Limb (tissue), 2 donors: ENCODE measurements at regions not wholly inside any gene's neighbourhood (a gene's known extent, or its start where the extent isn't known, plus 50 kb on each side); places are given as distances from the start of the nearest gene placed in this dataset.

ENCODE experiments used
- DNase-seq, 2 donors: peaks; one replicate each; pipeline ENCODE4 v3.0.0-alpha.2; 2016; ENCODE audit errors: extremely low spot score in 2 of 2

DNA sequence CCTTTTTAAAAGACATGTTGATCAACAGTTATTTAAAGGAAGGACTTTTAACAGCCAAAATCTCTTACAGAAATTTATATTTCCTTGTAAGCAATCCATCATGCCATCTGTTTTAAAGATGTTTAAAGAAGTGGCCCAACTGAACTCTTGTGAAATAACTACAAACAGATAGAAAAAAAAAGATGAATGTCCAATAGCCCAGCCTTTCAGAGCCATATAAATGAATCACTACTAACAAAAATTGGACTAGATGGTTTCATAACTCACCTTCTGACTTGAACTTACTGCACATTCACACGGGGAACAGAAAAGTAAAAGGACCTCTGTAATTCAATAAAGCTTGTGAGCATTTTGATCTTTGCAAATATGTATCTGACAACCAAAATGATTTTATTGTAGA, 319.0 kb upstream of the CHAC2 start:
- no peak for DNase-seq

GRCh38 chr2:53448086-53448485, 319.5 kb upstream of the CHAC2 start:
- no peak for DNase-seq

DNA sequence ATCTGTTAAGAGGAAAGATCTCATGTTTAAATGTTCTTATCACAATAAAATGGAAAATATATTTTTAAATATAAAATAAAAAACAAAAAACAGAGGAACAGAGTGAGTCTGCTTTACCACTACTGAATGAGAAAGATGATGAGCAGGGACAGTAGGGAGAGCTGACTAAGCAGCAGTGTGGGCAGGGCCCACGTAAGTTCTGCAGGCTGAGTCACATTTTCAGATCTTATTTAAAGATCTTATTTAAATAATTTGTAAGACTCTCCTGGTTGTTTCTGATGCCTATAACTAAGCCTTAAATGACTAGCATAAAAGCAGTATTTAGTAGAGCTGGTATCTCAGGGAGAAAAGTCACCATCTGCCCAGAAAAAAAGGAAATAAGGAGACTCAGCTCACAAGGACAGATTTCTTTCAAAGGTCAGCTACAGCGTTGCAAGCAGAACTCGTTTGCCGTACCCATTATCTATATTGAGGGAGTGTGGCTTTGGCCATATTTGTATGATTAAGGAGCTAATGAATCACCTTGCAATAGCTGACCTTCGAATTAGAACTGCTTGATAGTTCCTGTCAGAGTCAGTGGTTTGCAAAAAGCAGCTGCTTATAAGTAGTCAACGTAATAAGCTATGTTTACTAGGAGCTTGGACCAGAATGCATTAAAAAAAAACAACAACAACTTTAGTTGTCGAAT, 322.1 kb upstream of the CHAC2 start:
- no peak for DNase-seq

- no peak for DNase-seq
Measured at GRCh38 chr2:53442783-53443182, 324.8 kb upstream of the CHAC2 start.

DNA sequence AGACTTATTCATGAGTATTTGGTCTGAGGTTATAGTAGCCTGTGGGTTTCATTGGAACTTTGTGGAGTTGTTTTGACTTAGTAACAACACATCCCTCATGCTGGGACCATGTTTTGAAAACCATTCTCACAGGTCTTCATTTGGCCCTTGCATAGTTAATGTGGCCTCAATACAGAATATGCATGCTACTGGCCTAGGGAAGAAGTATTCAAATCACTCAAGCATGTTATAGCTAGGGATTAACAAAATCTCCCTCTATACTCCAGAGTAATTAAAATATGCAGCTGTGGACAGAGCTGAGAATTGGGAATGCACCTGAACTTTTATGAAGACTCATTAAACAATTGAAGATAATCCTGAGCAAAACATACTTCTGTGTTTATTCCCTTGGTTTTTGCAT, 325.5 kb upstream of the CHAC2 start:
- DNase-seq = no peak

GRCh38 chr2:53438692-53439091, 328.9 kb upstream of the CHAC2 start:
- no peak for DNase-seq

- DNase-seq = peak in 1 of 2 donors; percentile 7
Measured at GRCh38 chr2:53438100-53438499, 329.5 kb upstream of the CHAC2 start.

DNA sequence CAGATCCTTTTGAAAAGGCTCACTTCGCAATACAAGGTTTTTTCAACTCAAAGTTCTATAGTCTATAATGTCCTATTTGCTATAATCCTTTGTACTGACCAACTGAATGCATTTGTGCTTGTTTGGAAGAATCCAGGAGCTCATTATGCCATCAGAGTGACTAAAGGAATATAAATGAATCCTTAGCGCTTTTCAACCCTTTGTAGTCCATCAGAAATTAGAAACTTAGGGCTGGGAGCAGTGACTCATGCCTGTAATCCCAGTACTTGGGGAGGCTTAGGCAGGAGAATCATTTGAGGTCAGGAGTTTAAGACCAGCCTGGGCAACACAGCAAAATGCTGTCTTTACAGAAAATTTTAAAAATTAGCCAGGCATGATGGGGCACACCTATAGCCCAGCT, 330.2 kb upstream of the CHAC2 start:
- no peak for DNase-seq

GRCh38 chr2:53436882-53437281, 330.7 kb upstream of the CHAC2 start:
- no peak for DNase-seq

- no peak for DNase-seq
Measured at GRCh38 chr2:53435610-53436009, 332.0 kb upstream of the CHAC2 start.

- no peak for DNase-seq
Measured at GRCh38 chr2:53434466-53434865, 333.1 kb upstream of the CHAC2 start.

DNA sequence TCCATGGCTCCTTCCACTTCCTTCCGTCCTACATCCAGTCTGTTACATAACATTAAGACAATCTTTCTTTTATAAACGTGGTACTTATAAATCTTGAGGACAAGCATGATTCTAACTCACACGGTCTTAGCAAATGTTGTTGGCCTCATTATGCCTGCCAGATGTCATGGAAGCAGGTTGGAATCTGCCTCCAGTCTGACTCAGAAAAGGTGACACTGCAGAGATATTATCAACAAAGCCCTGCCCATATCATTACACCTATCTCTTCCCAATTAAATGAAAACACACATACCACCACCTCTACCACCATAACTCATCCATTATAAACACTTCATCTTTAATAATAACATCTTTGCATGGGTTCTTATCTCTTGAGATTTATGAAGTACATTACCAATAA, 334.7 kb upstream of the CHAC2 start:
- no peak for DNase-seq

- DNase-seq = no peak
Measured at GRCh38 chr2:53429901-53430300, 337.7 kb upstream of the CHAC2 start.

DNA sequence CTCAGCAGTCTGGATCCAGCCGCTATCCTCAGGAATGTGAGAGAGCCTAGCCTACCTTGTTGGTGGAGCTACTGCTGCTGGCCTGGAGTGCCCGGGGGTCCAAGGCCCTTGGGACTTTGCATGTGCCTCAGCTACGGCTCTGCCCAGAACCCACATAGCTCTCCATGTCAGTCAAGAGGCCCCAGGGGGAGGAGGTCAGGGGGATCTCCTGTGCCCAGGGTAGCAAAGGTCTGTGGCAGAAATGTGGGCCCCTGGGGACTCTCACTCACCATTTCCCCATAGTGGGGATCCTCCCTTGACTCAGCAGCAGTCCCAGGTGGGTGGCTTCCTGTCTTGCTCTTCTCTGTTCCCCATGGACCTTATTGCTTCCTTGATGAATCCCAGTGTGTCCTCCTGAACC, 342.7 kb upstream of the CHAC2 start:
- no peak for DNase-seq

- DNase-seq = no peak
Measured at GRCh38 chr2:53423465-53423864, 344.1 kb upstream of the CHAC2 start.

GRCh38 chr2:53422979-53423378, 344.6 kb upstream of the CHAC2 start:
- DNase-seq = no peak

GRCh38 chr2:53417385-53417784, 350.2 kb upstream of the CHAC2 start:
- DNase-seq = no peak

GRCh38 chr2:53407363-53408080, 360.1 kb upstream of the CHAC2 start:
- no peak for DNase-seq

- DNase-seq = no peak
Measured at GRCh38 chr2:53403792-53404413, 363.7 kb upstream of the CHAC2 start.

DNA sequence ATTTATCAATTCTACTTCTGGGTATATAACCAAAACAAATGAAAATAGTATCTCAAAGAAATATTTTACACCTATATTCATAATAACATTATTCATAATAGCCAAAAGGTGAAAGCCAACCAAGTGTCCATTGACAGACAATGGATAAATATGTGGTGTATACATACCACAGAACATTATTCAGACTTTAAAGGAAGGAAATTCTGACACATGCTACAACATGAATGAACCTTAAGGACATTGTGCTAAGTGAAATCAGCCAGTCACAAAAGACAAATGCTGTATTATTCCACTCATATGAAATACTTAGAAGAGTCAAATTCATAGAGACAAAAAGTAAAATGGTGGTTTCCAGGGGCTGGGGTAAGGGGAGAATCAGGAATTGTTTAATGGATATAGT, 370.5 kb upstream of the CHAC2 start:
- no peak for DNase-seq

- no peak for DNase-seq
Measured at GRCh38 chr2:53381271-53381670, 386.3 kb upstream of the CHAC2 start.

- DNase-seq = no peak
Measured at GRCh38 chr2:53379547-53379946, 388.1 kb upstream of the CHAC2 start.

DNA sequence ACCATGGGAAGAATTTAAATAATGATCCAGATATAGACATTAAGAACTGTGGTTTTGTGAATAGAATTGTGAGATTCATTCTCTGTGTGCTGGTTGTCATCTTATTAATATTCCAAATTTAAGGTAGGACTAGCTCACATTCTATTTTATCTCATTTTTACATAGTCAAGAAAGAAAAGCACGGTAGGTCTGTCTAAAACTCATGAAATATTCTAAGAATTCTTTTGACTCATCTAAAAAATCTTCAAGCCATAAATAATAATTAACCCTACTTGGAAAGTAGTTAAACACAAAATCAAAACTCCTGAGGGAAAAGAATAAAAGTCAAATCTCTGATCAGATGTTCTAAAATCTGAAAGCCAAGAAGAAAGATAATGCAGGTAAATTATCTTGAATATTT, 388.8 kb upstream of the CHAC2 start:
- DNase-seq = no peak
